ENCODE measurements at regions not wholly inside any gene's neighbourhood (a gene's known extent, or its start where the extent isn't known, plus 50 kb on each side); places are given as distances from the start of the nearest gene placed in this dataset.
"Not testable (repeated sequence)": the region's sequence is repeated elsewhere in the genome, so short reads cannot be mapped to it uniquely, and the experiment has no call there.

DNA sequence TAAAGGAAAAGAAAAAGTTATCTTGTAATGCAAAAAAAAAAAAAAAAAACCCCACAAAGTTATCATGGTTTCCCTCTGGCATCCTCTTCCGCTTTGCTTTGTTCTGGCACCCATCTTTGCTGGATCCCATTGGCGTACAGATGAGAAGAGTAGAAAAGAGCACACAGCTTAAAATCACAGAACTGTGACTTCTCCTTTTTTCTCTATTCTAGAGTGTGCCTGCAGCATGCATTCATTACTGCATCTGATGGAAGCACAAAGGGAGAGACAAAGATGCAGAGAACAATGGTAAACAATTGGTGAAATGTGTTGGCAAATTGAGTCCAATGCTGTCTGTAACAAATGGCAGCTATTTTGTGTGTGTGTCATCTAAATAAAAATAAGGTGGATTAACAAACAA, 440.8 kb upstream of the PIK3R1 start:
- DNase-seq (ENCODE audit: low spot score in 2 of 2): no peak
- H3K4me3 ChIP-seq: no peak overlapping the region
- H3K27me3 ChIP-seq (ENCODE audit: low read depth): no peaks in the 10 kb centered on the region
- H3K9me3 ChIP-seq: no peaks in the 10 kb centered on the region
- in situ Hi-C loops (cut with MboI; ENCODE audit: low sequenced_read_pairs): no loop called here
- H3K4me1 ChIP-seq: no peaks in the 10 kb centered on the region
- H3K36me3 ChIP-seq (replicated peaks): no peaks in the 10 kb centered on the region

DNA sequence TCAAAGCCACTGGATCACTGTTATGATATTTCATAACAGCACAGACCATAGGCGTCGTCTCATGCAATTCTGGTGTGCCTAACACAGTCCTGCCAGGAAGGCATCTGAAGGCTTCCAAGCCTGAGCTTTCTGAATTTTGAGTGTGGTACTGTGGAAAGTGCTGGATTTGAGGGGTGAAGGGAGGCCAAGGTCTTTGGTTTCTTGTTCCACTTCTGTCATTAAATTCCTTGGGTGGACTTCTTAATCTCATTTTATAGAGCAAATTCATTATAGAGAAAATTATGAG, 441.3 kb upstream of the PIK3R1 start:
- no peaks in the 10 kb centered on the region for H3K36me3 ChIP-seq (replicated peaks)
- no peak for DNase-seq (ENCODE audit: low spot score in 2 of 2)
- H3K4me1 ChIP-seq: no peaks in the 10 kb centered on the region
- in situ Hi-C loops (cut with MboI; ENCODE audit: low sequenced_read_pairs): no loop called here
- no peaks in the 10 kb centered on the region for H3K9me3 ChIP-seq
- no peaks in the 10 kb centered on the region for H3K27me3 ChIP-seq (ENCODE audit: low read depth)
- no peak overlapping the region for H3K4me3 ChIP-seq

DNA sequence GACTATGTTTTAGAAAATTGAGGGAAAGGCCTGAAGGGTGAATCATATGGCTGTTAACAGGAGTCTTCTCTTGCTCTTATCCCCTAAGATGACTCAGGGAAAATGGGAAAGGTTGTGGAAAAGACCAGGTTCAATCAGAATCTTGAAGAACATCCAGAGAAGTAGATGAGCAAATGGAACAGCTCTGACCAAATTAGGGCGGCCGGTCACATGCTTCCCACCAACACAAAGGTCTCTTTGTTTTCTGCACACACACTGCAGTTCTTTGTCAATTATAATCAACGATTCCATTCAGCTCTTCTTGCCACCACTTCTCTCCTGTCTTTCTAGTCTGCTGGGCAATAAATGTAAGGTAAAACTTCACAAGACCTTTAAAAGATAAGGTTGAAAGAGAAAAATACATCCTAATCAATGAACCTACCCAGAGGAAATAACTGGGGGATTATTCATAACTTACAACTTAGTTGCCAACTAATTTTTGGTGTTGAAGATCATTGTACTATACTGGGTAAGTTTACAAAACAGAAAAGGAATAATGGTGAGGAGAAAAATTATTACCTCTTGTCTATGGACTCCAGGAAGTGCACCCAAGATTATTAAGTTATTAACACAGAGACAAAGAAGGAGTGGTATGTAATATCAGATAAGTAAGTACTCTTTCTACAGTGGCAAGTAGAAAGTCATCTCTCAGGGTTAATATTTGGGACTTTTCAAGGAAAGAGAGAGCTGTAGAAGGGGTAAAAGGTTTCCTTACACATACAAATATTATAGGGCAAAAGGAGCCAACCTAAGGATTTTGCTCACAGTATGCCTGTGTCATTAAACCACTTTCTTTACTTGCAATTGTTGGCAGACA, 441.9 kb upstream of the PIK3R1 start:
- in situ Hi-C loops (cut with MboI; ENCODE audit: low sequenced_read_pairs): no loop called here
- no peak for DNase-seq (ENCODE audit: low spot score in 2 of 2)
- H3K4me3 ChIP-seq: no peak overlapping the region
- H3K4me1 ChIP-seq: no peaks in the 10 kb centered on the region
- no peaks in the 10 kb centered on the region for H3K36me3 ChIP-seq (replicated peaks)
- no peaks in the 10 kb centered on the region for H3K9me3 ChIP-seq
- H3K27me3 ChIP-seq (ENCODE audit: low read depth): no peaks in the 10 kb centered on the region

DNA sequence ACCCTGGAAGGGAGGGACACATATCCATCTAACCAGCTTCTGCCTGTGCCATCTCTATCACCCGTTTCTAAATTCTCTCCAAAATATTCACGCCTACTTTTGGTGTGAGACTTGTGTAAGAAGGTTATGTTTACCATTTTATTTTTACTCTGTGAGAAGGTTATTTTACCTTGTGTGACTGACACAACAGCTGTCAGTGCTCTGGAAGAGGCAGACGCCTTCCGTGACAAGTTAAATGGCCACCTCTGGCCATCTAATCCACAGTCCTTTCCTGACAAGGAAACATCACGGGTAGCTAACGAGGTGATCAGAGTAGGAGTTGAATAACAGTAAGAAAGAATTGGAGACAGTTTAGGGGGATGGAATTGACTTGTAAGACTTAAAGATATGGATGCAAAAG, 443.8 kb upstream of the PIK3R1 start:
- no peaks in the 10 kb centered on the region for H3K27me3 ChIP-seq (ENCODE audit: low read depth)
- H3K4me3 ChIP-seq: no peak overlapping the region
- in situ Hi-C loops (cut with MboI; ENCODE audit: low sequenced_read_pairs): no loop called here
- no peaks in the 10 kb centered on the region for H3K9me3 ChIP-seq
- DNase-seq (ENCODE audit: low spot score in 2 of 2): no peak
- H3K36me3 ChIP-seq (replicated peaks): no peaks in the 10 kb centered on the region
- no peaks in the 10 kb centered on the region for H3K4me1 ChIP-seq

DNA sequence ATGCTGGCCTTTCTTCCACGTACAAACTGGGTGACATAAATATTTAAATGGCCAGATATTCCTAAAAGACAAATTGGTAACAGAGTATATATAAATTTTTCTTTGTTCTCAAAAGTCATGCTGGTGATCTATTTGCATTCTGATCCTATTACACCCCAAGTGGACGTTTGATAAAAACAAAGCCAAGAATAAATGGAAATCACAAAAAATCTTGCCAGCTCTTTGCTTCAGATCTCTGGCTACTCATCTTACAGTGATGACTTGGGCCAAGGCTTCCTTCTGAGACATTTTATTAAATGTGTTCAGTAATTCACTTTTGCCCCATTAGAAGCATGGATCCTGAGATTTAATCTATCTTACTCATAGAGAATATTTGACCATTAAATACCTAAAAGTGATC, 444.3 kb upstream of the PIK3R1 start:
- no peaks in the 10 kb centered on the region for H3K9me3 ChIP-seq
- in situ Hi-C loops (cut with MboI; ENCODE audit: low sequenced_read_pairs): no loop called here
- no peak for DNase-seq (ENCODE audit: low spot score in 2 of 2)
- no peak overlapping the region for H3K4me3 ChIP-seq
- no peaks in the 10 kb centered on the region for H3K36me3 ChIP-seq (replicated peaks)
- H3K27me3 ChIP-seq (ENCODE audit: low read depth): no peaks in the 10 kb centered on the region
- H3K4me1 ChIP-seq: no peaks in the 10 kb centered on the region

DNA sequence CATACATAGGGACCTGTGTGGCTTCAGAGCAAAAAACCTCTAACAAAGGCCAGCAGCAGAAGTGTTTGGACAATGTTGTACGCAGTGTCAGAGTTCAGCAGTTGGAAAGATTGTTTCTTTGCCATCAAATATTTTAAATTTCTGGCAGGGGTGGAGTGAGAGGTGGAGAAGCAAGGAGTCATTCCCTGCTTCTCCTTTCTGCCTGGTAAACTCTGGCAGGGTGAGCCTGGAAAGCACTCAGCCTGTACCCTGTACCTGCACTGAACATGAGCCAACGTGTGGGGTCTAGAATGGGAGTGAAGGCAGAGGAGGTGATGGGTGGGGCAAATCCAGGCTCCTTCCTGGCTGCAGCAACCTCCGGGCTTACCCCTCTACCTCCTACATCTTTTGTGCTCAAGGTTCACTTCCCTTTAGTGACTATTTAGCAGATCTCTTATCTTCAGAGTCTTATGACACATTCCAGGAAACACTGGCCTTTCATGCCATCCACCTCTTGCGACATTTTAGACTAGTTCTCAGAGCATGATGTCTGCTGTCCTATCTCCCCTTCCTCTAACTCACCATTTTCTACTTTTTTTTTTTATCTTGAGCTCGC, 445.0 kb upstream of the PIK3R1 start:
- Histone ChIP-seq H3K27me3 (ENCODE audit: low read depth) (no peaks in the 10 kb centered on the region), H3K9me3 (no peaks in the 10 kb centered on the region), H3K4me3 (no peak overlapping the region), H3K36me3 (replicated peaks) (no peaks in the 10 kb centered on the region), H3K4me1 (no peaks in the 10 kb centered on the region)
- in situ Hi-C loops (cut with MboI; ENCODE audit: low sequenced_read_pairs): no loop called here
- DNase-seq (ENCODE audit: low spot score in 2 of 2): no peak

DNA sequence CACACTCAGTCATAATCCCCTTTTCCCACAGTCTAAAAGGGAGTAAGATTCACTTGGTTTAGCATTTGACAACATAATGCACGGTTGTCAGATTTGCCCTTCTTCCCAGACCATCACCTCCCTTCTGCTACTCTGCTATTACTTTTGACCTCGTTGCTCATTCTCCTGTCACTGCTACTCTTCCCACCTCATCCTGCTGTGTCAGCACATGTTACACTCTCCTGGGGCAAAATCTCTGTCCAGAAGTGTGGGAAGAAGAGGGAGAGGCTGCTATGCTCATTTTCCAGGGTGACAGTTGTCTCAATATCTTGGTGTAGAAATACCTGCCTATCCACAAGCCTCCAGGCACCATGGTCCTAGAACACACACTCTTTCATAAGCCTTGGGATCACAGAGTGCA, 449.9 kb upstream of the PIK3R1 start:
- Histone ChIP-seq H3K9me3 (no peaks in the 10 kb centered on the region), H3K36me3 (replicated peaks) (no peaks in the 10 kb centered on the region), H3K27me3 (ENCODE audit: low read depth) (no peaks in the 10 kb centered on the region), H3K4me1 (no peaks in the 10 kb centered on the region), H3K4me3 (no peak overlapping the region)
- DNase-seq (ENCODE audit: low spot score in 2 of 2): no peak
- in situ Hi-C loops (cut with MboI; ENCODE audit: low sequenced_read_pairs): no loop called here

DNA sequence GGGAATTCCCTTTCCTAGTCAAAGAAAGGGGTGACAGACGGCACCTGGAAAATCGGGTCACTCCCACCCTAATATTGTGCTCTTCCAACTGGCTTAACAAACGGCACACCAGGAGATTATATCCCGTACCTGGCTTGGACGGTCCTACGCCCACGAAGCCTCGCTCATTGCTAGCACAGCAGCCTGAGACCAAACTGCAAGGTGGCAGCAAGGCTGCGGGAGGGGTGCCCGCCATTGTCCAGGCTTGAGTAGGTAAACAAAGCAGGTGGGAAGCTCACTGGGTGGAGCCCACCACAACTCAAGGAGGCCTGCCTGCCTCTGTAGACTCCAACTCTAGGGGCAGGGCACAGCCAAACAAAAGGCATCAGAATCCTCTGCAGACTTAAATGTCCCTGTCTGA, 457.8 kb upstream of the PIK3R1 start:
- in situ Hi-C loops (cut with MboI; ENCODE audit: low sequenced_read_pairs): not testable (repeated sequence)

DNA sequence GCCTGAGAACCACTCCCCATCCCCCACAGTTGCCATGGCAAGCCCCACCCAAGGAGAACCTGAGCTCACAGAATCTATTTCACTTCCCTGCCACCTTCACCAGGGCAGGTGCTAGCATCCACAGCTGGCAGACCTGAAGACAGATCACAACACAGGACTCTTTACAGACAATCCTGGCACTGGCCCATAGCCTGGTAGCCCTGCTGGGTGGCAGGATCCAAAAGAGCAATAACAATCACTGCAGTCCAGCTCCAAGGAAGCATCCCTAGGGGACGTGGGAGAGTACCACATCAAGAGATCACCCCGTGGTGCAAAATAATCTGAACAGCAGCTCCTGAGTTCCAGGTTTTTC, 463.2 kb upstream of the PIK3R1 start:
- H3K9me3 ChIP-seq: no peaks in the 10 kb centered on the region

More for the DNA sequence above, 457.8 kb upstream of the PIK3R1 start:
- not testable (repeated sequence) for H3K4me1 ChIP-seq; H3K4me3 ChIP-seq; H3K27me3 ChIP-seq (ENCODE audit: low read depth); H3K36me3 ChIP-seq (replicated peaks); H3K9me3 ChIP-seq; DNase-seq (ENCODE audit: low spot score in 2 of 2)

DNA sequence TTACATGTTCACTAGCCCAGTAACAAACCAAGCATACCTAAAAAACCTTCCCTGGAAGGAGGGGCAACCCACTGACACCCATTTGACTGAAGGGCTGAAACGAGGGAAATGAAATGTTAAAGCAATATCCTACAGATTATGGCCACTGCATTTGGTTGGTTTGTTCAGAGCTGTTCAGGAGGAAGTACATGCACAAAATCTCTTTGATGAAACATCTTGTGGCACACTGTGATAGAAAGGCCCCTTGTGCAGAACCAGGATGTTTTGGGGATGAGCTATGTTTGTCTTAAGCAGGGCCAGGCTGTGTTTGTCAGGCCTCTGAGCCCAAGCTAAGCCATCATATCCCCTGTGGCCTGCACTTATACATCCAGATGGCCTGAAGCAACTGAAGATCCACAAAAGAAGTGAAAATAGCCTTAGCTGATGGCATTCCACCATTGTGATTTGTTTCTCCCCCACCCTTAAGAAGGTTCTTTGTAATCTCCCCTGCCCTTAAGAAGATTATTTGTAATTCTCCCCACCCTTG, 467.3 kb upstream of the PIK3R1 start:
- Histone ChIP-seq H3K36me3 (replicated peaks) (no peaks in the 10 kb centered on the region), H3K4me1 (no peaks in the 10 kb centered on the region), H3K9me3 (no peaks in the 10 kb centered on the region), H3K27me3 (ENCODE audit: low read depth) (no peaks in the 10 kb centered on the region), H3K4me3 (no peak overlapping the region)
- in situ Hi-C loops (cut with MboI; ENCODE audit: low sequenced_read_pairs): no loop called here
- no peak for DNase-seq (ENCODE audit: low spot score in 2 of 2)

More for the DNA sequence above, 463.2 kb upstream of the PIK3R1 start:
- no peaks in the 10 kb centered on the region for H3K36me3 ChIP-seq (replicated peaks)
- in situ Hi-C loops (cut with MboI; ENCODE audit: low sequenced_read_pairs): no loop called here
- H3K4me1 ChIP-seq: no peaks in the 10 kb centered on the region
- no peaks in the 10 kb centered on the region for H3K27me3 ChIP-seq (ENCODE audit: low read depth)
- H3K4me3 ChIP-seq: no peak overlapping the region
- DNase-seq (ENCODE audit: low spot score in 2 of 2): no peak

DNA sequence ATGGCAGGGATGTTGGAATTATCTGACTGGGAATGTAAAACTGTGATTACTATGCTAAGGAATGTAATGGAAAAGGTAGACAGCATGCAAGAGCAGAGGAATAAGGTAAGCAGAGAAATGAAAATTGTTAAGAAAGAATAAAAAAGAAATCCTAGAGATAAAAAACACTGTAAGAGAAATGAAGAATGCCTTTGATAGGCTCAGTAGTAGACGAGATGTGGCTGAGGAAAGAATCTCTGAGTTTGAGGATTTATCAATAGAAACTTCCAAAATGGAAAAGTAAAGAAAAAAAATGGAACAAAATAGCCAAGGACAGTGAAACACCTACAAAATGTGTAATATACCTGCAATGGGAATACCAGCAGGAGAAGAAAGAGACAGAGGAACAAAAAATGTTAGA, 468.5 kb upstream of the PIK3R1 start:
- H3K36me3 ChIP-seq (replicated peaks): no peaks in the 10 kb centered on the region
- no peaks in the 10 kb centered on the region for H3K27me3 ChIP-seq (ENCODE audit: low read depth)
- in situ Hi-C loops (cut with MboI; ENCODE audit: low sequenced_read_pairs): no loop called here
- no peaks in the 10 kb centered on the region for H3K4me1 ChIP-seq
- H3K4me3 ChIP-seq: no peak overlapping the region
- no peak for DNase-seq (ENCODE audit: low spot score in 2 of 2)
- no peaks in the 10 kb centered on the region for H3K9me3 ChIP-seq

DNA sequence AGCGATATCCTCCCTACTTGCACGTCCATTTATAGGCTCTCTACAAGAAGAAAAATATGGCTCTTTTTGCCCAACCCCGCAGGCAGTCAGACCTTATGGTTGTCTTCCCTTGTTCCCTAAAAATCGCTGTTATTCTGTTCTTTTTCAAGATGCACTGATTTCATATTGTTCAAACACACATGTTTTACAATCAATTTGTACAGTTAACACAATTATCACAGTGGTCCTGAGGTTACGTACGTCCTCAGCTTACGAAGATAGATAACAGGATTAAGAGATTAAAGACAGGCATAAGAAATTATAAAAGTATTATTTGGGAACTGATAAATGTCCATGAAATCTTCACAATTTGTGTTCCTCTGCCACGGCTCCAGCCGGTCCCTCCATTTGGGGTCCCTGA, 468.9 kb upstream of the PIK3R1 start:
- in situ Hi-C loops (cut with MboI; ENCODE audit: low sequenced_read_pairs); H3K9me3 ChIP-seq; H3K27me3 ChIP-seq (ENCODE audit: low read depth); DNase-seq (ENCODE audit: low spot score in 2 of 2); H3K4me3 ChIP-seq; H3K36me3 ChIP-seq (replicated peaks); H3K4me1 ChIP-seq: not testable (repeated sequence)

DNA sequence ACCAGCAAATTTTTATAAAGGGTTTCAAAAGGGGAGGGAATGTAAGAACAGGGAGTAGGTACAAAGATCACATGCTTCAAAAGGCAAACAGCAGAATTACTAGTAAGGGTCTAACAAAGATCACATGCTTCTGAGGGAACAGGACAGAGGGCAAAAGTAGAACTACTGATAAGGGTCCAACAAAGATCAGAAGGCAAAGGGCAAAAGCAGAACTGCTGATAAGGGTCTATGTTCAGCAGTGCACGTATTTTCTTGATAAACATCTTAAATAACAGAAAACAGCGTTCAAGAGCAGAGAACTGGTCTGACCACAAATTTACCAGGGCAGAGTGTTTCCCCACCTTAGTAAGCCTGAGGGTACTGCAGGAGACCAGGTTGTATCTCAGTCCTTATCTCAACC, 469.5 kb upstream of the PIK3R1 start:
- Histone ChIP-seq H3K4me3 (no peak overlapping the region), H3K9me3 (no peaks in the 10 kb centered on the region), H3K27me3 (ENCODE audit: low read depth) (no peaks in the 10 kb centered on the region), H3K36me3 (replicated peaks) (no peaks in the 10 kb centered on the region), H3K4me1 (no peaks in the 10 kb centered on the region)
- in situ Hi-C loops (cut with MboI; ENCODE audit: low sequenced_read_pairs): no loop called here
- no peak for DNase-seq (ENCODE audit: low spot score in 2 of 2)

DNA sequence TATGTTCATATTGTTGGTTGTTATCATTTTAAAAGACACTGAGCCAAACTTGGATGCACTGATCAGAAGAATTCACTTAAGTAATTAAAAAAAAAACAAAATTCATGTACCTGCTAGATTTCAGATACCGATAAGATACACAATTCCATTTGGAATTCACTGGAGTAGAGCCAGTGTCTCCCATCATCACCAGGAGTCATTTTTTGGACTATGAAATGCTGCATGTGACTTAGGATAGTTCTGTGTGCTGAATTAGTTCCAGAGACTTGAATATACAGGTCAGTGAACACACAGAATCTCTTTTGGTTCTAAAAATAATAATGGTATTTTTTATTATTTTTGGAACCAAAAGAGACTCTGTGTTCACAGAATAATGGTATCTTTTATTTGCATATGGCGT, 482.6 kb upstream of the PIK3R1 start:
- no peaks in the 10 kb centered on the region for H3K36me3 ChIP-seq (replicated peaks)

DNA sequence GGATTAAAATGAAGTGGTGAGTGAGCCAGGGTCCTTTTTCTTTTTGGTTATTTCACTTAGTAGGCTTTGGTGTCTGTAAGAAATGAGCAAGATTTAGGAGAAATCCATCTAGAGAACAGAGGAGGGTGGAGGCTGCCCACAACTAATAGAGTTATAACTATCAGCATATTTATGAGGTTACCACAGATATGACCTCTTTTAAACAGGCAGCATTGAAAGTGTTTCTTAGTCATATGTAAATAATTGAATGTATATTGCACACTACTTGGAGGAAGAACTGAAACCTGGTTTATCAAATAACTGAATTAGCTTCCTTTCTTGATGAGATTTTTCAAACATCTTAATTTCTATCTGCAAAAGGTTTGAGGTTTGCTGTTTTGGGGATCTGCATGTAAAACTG, 483.1 kb upstream of the PIK3R1 start:
- H3K27me3 ChIP-seq (ENCODE audit: low read depth): no peaks in the 10 kb centered on the region
- in situ Hi-C loops (cut with MboI; ENCODE audit: low sequenced_read_pairs): no loop called here
- no peak overlapping the region for H3K4me3 ChIP-seq
- no peaks in the 10 kb centered on the region for H3K4me1 ChIP-seq
- H3K9me3 ChIP-seq: no peaks in the 10 kb centered on the region
- no peak for DNase-seq (ENCODE audit: low spot score in 2 of 2)
- no peaks in the 10 kb centered on the region for H3K36me3 ChIP-seq (replicated peaks)

More for the DNA sequence above, 482.6 kb upstream of the PIK3R1 start:
- in situ Hi-C loops (cut with MboI; ENCODE audit: low sequenced_read_pairs): no loop called here
- no peaks in the 10 kb centered on the region for H3K9me3 ChIP-seq
- no peaks in the 10 kb centered on the region for H3K4me1 ChIP-seq
- H3K4me3 ChIP-seq: no peak overlapping the region
- no peaks in the 10 kb centered on the region for H3K27me3 ChIP-seq (ENCODE audit: low read depth)
- DNase-seq (ENCODE audit: low spot score in 2 of 2): no peak

Data from HAP-1 (cell line).